ENCODE measurements at regions not wholly inside any gene's neighbourhood (a gene's known extent, or its start where the extent isn't known, plus 50 kb on each side); places are given as distances from the start of the nearest gene placed in this dataset.
"Not testable (repeated sequence)": the region's sequence is repeated elsewhere in the genome, so short reads cannot be mapped to it uniquely, and the experiment has no call there.

- intact Hi-C loops (cut with DNase I), result no loop called here
- no peak for DNase-seq (ENCODE audit: low spot score in 2 of 2)
- Histone ChIP-seq H3K27me3 (no peaks in the 10 kb centered on the region), H3K36me3 (no peaks in the 10 kb centered on the region), H3K4me3 (no peak overlapping the region), H3K9me3 (no peaks in the 10 kb centered on the region), H3K4me1 (no peaks in the 10 kb centered on the region), H3K27ac (no peak overlapping the region)
- TF ChIP-seq CTCF (IDR thresholded peaks at IDR 0.05), result no peak
Observed at GRCh38 chr1:68723791-68724190, 226.9 kb upstream of the DEPDC1 start.

GRCh38 chr1:68725001-68725752, 228.3 kb upstream of the DEPDC1 start:
- Histone ChIP-seq H3K4me3 (no peak overlapping the region), H3K36me3 (no peaks in the 10 kb centered on the region), H3K9me3 (no peaks in the 10 kb centered on the region), H3K27me3 (no peaks in the 10 kb centered on the region), H3K4me1 (no peaks in the 10 kb centered on the region), H3K27ac (no peak overlapping the region)
- intact Hi-C loops (cut with DNase I), result no loop called here
- no peak for TF ChIP-seq CTCF (IDR thresholded peaks at IDR 0.05)
- no peak for DNase-seq (ENCODE audit: low spot score in 2 of 2)

- H3K4me3 ChIP-seq; H3K9me3 ChIP-seq; intact Hi-C loops (cut with DNase I); H3K4me1 ChIP-seq; H3K27ac ChIP-seq; DNase-seq (ENCODE audit: low spot score in 2 of 2); H3K27me3 ChIP-seq; H3K36me3 ChIP-seq: not testable (repeated sequence)
Observed at GRCh38 chr1:68739486-68739885, 242.6 kb upstream of the DEPDC1 start.

- Histone ChIP-seq H3K4me3 (no peak overlapping the region), H3K4me1 (no peaks in the 10 kb centered on the region), H3K27me3 (no peaks in the 10 kb centered on the region), H3K27ac (no peak overlapping the region), H3K9me3 (no peaks in the 10 kb centered on the region), H3K36me3 (no peaks in the 10 kb centered on the region)
- no peak for DNase-seq (ENCODE audit: low spot score in 2 of 2)
- no peak for TF ChIP-seq CTCF (IDR thresholded peaks at IDR 0.05)
- intact Hi-C loops (cut with DNase I), result no loop called here
Observed at GRCh38 chr1:68745011-68745410, 248.1 kb upstream of the DEPDC1 start.

- Histone ChIP-seq H3K27ac (no peak overlapping the region), H3K4me1 (no peaks in the 10 kb centered on the region), H3K4me3 (no peak overlapping the region), H3K27me3 (no peaks in the 10 kb centered on the region), H3K36me3 (no peaks in the 10 kb centered on the region), H3K9me3 (no peaks in the 10 kb centered on the region)
- no peak for DNase-seq (ENCODE audit: low spot score in 2 of 2)
- TF ChIP-seq CTCF (IDR thresholded peaks at IDR 0.05), result no peak
- intact Hi-C loops (cut with DNase I), result no loop called here
Observed at GRCh38 chr1:68745451-68745850, 248.6 kb upstream of the DEPDC1 start.

- no peaks in the 10 kb centered on the region for H3K27me3 ChIP-seq
- no peak overlapping the region for H3K4me3 ChIP-seq
- no peaks in the 10 kb centered on the region for H3K4me1 ChIP-seq
- no peak for TF ChIP-seq CTCF (IDR thresholded peaks at IDR 0.05)
- H3K9me3 ChIP-seq, result no peaks in the 10 kb centered on the region
- intact Hi-C loops (cut with DNase I), result no loop called here
- no peak for DNase-seq (ENCODE audit: low spot score in 2 of 2)
- H3K27ac ChIP-seq, result no peak overlapping the region
- H3K36me3 ChIP-seq, result no peaks in the 10 kb centered on the region
Observed at GRCh38 chr1:68746378-68746777, 249.5 kb upstream of the DEPDC1 start.

All from ascending aorta (tissue), 2 donors.